GM13976 (cell line): ENCODE measurements at regions not wholly inside any gene's neighbourhood (a gene's known extent, or its start where the extent isn't known, plus 50 kb on each side); places are given as distances from the start of the nearest gene placed in this dataset.

Experiments
- DNase-seq: peaks from one replicate; pipeline ENCODE4 v3.0.0; 2012; ENCODE audit warnings: low spot score
- CTCF ChIP-seq: IDR thresholded peaks from 2 replicates; pipeline ENCODE4 v1.5.1; 2012; ENCODE audit warnings: borderline replicate concordance, mild to moderate bottlenecking; ENCODE audit not compliant: insufficient read depth; ENCODE audit errors: extremely low read depth, missing control alignments, control extremely low read depth
- in situ Hi-C: fragments of 300-500 bp; cut with MboI; formaldehyde crosslinking; loops from one replicate; pipeline ENCODE4 v1.12.0; 2022; ENCODE audit warnings: low sequenced_read_pairs, mixed read lengths, inconsistent platforms; ENCODE audit not compliant: unreplicated experiment

GRCh38 chr3:113117511-113118234 lies 93.7 kb upstream of the BOC start:
- TF ChIP-seq CTCF: no peak
- DNase-seq: peak; percentile 29
- in situ Hi-C loops: no loop called here

- no peak for TF ChIP-seq CTCF
- no peak for DNase-seq
- in situ Hi-C loops: no loop called here
Observed at GRCh38 chr3:113118336-113118735, 93.0 kb upstream of the BOC start.

GRCh38 chr3:113124256-113124830 lies 87.0 kb upstream of the BOC start:
- no peak for DNase-seq
- no peak for TF ChIP-seq CTCF
- in situ Hi-C loops: no loop called here

GRCh38 chr3:113125951-113126350 lies 85.4 kb upstream of the BOC start:
- no peak for DNase-seq
- TF ChIP-seq CTCF: no peak
- in situ Hi-C loops: no loop called here

- no peak for DNase-seq
- in situ Hi-C loops: no loop called here
- no peak for TF ChIP-seq CTCF
Observed at GRCh38 chr3:113128386-113129015, 82.9 kb upstream of the BOC start.

- in situ Hi-C loops: no loop called here
- no peak for TF ChIP-seq CTCF
- DNase-seq: no peak
Observed at GRCh38 chr3:113129168-113129567, 82.2 kb upstream of the BOC start.
